ENCODE measurements at regions not wholly inside any gene's neighbourhood (a gene's known extent, or its start where the extent isn't known, plus 50 kb on each side); places are given as distances from the start of the nearest gene placed in this dataset.

DNA sequence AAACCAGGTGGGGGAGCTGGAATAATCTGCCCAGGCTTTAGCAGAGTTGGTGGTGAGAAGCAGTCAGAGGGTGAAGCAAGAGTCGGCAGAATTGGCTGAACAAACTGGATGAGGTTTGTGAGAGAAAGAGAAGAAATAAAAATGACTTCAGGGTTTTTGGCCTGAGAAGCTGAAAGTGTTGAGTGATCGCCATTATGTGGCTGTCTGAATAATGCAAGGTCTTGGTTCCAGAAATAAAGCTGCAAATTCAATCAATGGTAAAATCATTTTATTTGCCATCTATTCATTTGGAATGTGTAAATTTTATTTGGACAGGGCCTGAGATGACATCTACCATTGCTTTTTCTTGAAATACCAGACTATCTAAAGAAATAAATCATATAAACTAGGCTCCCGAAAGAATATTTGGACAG, 50.4 kb upstream of the DAB2 start:
- Histone ChIP-seq H3K27me3 (ENCODE audit: low read depth, low read length) (no peaks in the 10 kb centered on the region), H3K36me3 (replicated peaks; ENCODE audit: low read depth, low read length) (no peaks in the 10 kb centered on the region), H3K79me2 (ENCODE audit: low read length) (no peaks in the 10 kb centered on the region), H3K9me3 (ENCODE audit: insufficient read depth, low read length) (no peaks in the 10 kb centered on the region), H3K4me3 (ENCODE audit: low read length) (no peak overlapping the region), H3K27ac (ENCODE audit: low read length) (no peak overlapping the region), H4K20me1 (ENCODE audit: insufficient read depth, low read length) (no peaks in the 10 kb centered on the region), H3K9ac (ENCODE audit: low read length) (no peak overlapping the region), H2AFZ (ENCODE audit: low read depth, low read length) (no peak overlapping the region), H3K4me1 (ENCODE audit: low read length) (no peaks in the 10 kb centered on the region), H3K4me2 (ENCODE audit: low read length) (no peak overlapping the region)
- TF ChIP-seq, protein P1, sequence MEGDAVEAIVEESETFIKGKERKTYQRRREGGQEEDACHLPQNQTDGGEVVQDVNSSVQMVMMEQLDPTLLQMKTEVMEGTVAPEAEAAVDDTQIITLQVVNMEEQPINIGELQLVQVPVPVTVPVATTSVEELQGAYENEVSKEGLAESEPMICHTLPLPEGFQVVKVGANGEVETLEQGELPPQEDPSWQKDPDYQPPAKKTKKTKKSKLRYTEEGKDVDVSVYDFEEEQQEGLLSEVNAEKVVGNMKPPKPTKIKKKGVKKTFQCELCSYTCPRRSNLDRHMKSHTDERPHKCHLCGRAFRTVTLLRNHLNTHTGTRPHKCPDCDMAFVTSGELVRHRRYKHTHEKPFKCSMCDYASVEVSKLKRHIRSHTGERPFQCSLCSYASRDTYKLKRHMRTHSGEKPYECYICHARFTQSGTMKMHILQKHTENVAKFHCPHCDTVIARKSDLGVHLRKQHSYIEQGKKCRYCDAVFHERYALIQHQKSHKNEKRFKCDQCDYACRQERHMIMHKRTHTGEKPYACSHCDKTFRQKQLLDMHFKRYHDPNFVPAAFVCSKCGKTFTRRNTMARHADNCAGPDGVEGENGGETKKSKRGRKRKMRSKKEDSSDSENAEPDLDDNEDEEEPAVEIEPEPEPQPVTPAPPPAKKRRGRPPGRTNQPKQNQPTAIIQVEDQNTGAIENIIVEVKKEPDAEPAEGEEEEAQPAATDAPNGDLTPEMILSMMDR (IDR thresholded peaks at IDR 0.05; ENCODE audit: low read depth, low read length), result no peak
- no peak for TF ChIP-seq EZH2phosphoT487 (IDR thresholded peaks at IDR 0.05; ENCODE audit: low read depth)

All from OCI-LY3 (cell line).